Naive thymus-derived CD8-positive, alpha-beta T cell (primary cell): ENCODE measurements at regions not wholly inside any gene's neighbourhood (a gene's known extent, or its start where the extent isn't known, plus 50 kb on each side); places are given as distances from the start of the nearest gene placed in this dataset.

Experiments
- ATAC-seq, 2 donors: fragments of 150-1000 bp; cut with Tn5 transposase in 1 of 2; sonication (Bioruptor Pico), chemical (Tn5 transposase) in 1 of 2; 1 replicate in 1 of 2; 2 replicates in 1 of 2; pipeline ENCODE4 v1.10.0; 2021; ENCODE audit warnings: mild to moderate bottlenecking in 2 of 2, moderate library complexity in 2 of 2
- POLR2A ChIA-PET: fragments of 350-600 bp; sonication (Branson Sonifier 250); formaldehyde crosslinking; loops from one replicate; lab custom pipeline; 2021; ENCODE audit warnings: antibody characterized with exemption; lab: Charles Lee
- DNase-seq, 10 donors: peaks; one replicate each; pipeline versions ENCODE4 v3.0.0 to v3.0.0-alpha.2; 2020 to 2022
- H3K27ac Mint-ChIP-seq, 10 donors: one replicate each; pipeline ENCODE4 v1.8.0; 2020 to 2022; ENCODE audit warnings: mild to moderate bottlenecking in 10 of 10, mixed read lengths in 10 of 10, moderate library complexity in 4 of 10, inconsistent platforms in 1 of 10
- H3K27me3 Mint-ChIP-seq, 5 donors: one replicate each; pipeline ENCODE4 v1.8.0; 2021 to 2022; ENCODE audit warnings: mixed read lengths in 5 of 5
- H3K36me3 Mint-ChIP-seq, 3 donors: one replicate each; pipeline ENCODE4 v1.8.0; 2020 to 2022; ENCODE audit warnings: mixed read lengths in 3 of 3, mild to moderate bottlenecking in 2 of 3, inconsistent platforms in 1 of 3
- H3K4me1 Mint-ChIP-seq, 4 donors: one replicate each; pipeline ENCODE4 v1.8.0; 2021 to 2022; ENCODE audit warnings: mixed read lengths in 4 of 4
- H3K4me3 Mint-ChIP-seq, 10 donors: one replicate each; pipeline ENCODE4 v1.8.0; 2020 to 2022; ENCODE audit warnings: mild to moderate bottlenecking in 10 of 10, mixed read lengths in 10 of 10, moderate library complexity in 6 of 10, inconsistent platforms in 1 of 10
- H3K9me3 Mint-ChIP-seq, 9 donors: one replicate each; pipeline ENCODE4 v1.8.0; 2020 to 2022; ENCODE audit warnings: mixed read lengths in 9 of 9, mild to moderate bottlenecking in 3 of 9, inconsistent platforms in 1 of 9, moderate library complexity in 1 of 9

DNA sequence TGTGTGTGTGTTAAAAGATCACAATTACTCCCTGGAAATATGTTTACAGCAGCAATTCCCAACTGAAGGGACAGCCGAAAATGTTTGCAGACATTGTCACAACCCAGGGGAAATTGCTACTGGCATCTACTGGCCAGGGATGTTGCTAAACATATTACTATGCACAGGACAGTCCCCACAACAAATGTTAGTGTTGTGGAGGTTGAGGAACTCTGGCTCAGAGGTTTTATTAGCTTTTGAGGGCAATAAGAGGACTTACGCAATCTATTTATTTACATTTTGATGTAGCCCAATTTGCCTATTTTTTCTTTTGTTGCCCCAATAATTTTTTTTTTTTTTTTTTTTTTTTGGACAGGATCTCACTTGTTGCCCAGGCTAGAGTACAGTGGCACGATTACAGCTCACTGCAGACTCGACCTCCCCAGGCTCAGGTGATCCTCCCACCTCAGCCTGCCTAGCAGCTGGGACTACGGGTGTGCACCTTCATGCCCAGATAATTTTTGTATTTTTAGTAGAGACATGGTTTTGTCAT, 154.1 kb downstream of the RPS12 start:
- H3K4me3 Mint-ChIP-seq: no peak overlapping the region
- H3K36me3 Mint-ChIP-seq: no peaks in the 10 kb centered on the region
- H3K4me1 Mint-ChIP-seq: no peaks in the 10 kb centered on the region
- H3K9me3 Mint-ChIP-seq: no peaks in the 10 kb centered on the region
- peaks cover 1 to 22% (median 9%) of the 10 kb centered on the region in 5 donors for H3K27me3 Mint-ChIP-seq
- ATAC-seq (no peak), DNase-seq (no peak)
- POLR2A ChIA-PET: no interaction called here
- no peak overlapping the region for H3K27ac Mint-ChIP-seq

DNA sequence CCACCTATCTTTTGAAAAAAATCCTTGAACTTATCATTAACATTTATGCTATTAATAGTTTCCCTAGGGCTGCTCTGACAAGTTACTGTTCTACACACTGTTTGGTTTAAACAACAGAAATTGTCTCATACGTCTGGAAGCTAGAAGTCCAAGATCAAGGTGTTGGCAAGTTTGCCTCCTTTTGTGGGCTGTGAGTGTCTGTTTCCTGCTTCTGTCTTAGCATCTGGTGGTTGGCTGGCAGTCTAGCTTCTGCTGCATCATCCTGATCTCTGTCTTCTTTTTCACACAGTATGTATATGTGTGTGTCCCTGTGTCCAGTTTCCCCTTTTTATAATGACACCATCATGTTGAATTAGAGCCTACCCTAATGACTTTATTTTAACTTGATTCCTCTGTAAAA, 154.8 kb downstream of the RPS12 start:
- Mint-ChIP-seq H3K27me3 (peaks cover 1 to 22% (median 7%) of the 10 kb centered on the region in 5 donors), H3K36me3 (no peaks in the 10 kb centered on the region), H3K27ac (no peak overlapping the region), H3K9me3 (no peaks in the 10 kb centered on the region), H3K4me3 (no peak overlapping the region), H3K4me1 (no peaks in the 10 kb centered on the region)
- ATAC-seq: no peak
- POLR2A ChIA-PET: no interaction called here
- DNase-seq: no peak

DNA sequence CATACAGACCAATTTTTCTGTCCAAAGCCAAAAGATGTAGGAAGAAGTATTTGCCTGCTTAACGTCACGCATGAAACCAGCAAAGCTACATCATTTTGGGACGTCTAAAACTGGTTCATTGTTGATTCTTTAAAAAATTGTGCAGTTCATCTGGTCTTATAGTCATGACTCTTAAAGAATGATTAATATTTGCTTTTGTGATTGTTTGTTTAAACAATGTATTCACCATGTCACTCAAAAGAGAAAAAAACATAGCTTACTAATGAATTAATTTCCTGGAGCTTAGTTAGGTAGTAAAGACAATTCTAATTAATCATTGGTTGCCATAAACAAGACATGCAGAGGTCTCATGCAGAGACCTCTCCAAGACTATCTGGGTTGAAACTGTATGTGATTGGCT, 157.3 kb downstream of the RPS12 start:
- Mint-ChIP-seq H3K4me1 (no peaks in the 10 kb centered on the region), H3K27me3 (peaks cover 4 to 22% (median 11%) of the 10 kb centered on the region in 5 donors), H3K9me3 (no peaks in the 10 kb centered on the region), H3K27ac (no peak overlapping the region), H3K36me3 (no peaks in the 10 kb centered on the region), H3K4me3 (no peak overlapping the region)
- no peak for DNase-seq
- POLR2A ChIA-PET: no interaction called here
- no peak for ATAC-seq

DNA sequence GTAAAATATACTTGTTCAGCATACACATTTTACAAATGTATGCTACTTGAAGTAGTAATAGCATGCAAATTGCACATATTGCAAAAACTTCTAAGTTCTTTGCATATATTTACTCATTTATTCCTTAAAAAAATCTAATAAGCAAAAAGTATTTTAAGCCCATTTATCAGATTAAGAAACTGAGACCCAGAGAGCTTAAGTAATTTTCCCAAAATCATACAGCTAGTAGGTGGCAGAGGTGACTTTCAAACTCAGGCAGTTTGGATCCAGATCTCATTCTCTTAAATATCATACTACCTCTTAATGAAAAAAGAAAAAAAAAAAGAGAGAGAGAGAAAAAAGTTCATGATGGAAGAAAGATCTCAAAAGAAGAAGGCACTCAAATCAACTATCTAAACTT, 157.9 kb downstream of the RPS12 start:
- Mint-ChIP-seq H3K4me1 (no peaks in the 10 kb centered on the region), H3K27me3 (peaks cover 6 to 22% (median 10%) of the 10 kb centered on the region in 5 donors), H3K4me3 (no peak overlapping the region), H3K9me3 (peaks cover 0 to 2% (median 0%) of the 10 kb centered on the region in 9 donors), H3K36me3 (no peaks in the 10 kb centered on the region), H3K27ac (no peak overlapping the region)
- POLR2A ChIA-PET: no interaction called here
- ATAC-seq: no peak
- DNase-seq: no peak

DNA sequence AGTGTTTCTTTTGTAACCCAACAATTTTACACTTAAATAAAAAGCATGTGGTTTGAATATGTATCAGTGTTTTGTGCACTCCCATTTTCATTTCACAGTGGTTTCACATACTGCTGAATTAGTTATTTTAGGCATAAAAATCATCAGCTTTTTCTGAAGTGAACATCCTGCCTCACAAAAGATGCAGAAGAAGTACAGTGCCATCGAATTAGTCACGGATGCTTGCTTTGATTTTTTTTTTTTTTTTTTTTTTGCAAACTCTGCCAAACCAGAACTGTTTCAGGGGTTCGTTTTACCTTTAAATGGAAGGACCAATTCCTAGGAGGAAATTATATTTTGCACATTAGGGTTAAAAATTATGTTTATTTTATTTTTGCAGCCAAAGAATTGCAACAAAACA, 158.6 kb downstream of the RPS12 start:
- POLR2A ChIA-PET: no interaction called here
- Mint-ChIP-seq H3K4me3 (no peak overlapping the region), H3K27ac (no peak overlapping the region), H3K27me3 (peaks cover 6 to 22% (median 9%) of the 10 kb centered on the region in 5 donors), H3K4me1 (no peaks in the 10 kb centered on the region), H3K36me3 (no peaks in the 10 kb centered on the region), H3K9me3 (peaks cover 0 to 2% (median 0%) of the 10 kb centered on the region in 9 donors)
- DNase-seq (no peak), ATAC-seq (no peak)

DNA sequence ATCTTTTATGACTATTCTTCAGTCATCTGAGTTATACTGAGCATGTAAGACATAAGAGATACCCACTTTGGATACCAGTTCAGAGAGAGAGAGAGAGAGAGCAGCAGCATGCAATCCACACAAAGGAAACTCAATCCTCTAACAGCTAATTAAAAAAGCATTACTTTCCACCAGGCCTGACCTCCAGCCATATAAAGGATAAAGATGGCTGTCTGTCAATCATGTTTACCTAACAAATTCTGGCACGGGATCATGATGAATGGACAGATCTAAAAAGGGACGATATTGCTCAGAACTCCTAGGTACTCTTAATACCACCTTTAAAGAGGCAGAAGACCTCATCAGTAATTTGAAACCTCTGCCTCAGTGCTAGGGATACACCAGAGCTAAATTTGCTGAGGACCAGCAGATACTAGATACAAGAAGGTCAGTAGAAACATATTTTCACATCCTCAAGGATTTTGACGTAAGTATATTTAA, 159.2 kb downstream of the RPS12 start:
- H3K9me3 Mint-ChIP-seq: peaks cover 0 to 2% (median 0%) of the 10 kb centered on the region in 9 donors
- POLR2A ChIA-PET: no interaction called here
- H3K4me3 Mint-ChIP-seq: no peak overlapping the region
- H3K27me3 Mint-ChIP-seq: peaks cover 6 to 22% (median 9%) of the 10 kb centered on the region in 5 donors
- ATAC-seq (no peak), DNase-seq (no peak)
- H3K4me1 Mint-ChIP-seq: no peaks in the 10 kb centered on the region
- no peaks in the 10 kb centered on the region for H3K36me3 Mint-ChIP-seq
- no peak overlapping the region for H3K27ac Mint-ChIP-seq

DNA sequence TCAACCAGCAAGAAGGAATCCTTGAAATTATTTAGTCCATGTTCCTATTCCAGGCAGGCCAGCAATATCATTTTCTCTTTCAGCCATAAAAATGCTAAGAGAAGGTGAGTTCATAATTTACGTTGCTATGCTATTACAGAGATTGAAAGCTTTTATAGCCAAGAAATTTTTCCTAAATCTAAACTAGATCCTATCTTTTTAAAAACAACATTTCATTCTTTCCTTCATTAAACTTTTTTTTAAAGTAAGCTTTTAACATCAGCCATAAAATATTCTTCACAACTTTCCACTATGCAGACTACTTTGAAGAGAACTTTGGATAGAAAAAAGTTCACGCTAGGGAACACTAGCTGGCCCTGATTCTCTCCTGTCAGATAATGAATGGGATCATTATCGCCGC, 159.8 kb downstream of the RPS12 start:
- POLR2A ChIA-PET: no interaction called here
- H3K4me1 Mint-ChIP-seq: no peaks in the 10 kb centered on the region
- DNase-seq: no peak
- H3K27ac Mint-ChIP-seq: no peak overlapping the region
- H3K36me3 Mint-ChIP-seq: no peaks in the 10 kb centered on the region
- H3K27me3 Mint-ChIP-seq: peaks cover 6 to 22% (median 9%) of the 10 kb centered on the region in 5 donors
- ATAC-seq: no peak
- H3K4me3 Mint-ChIP-seq: no peak overlapping the region
- H3K9me3 Mint-ChIP-seq: peaks cover 0 to 2% (median 0%) of the 10 kb centered on the region in 9 donors

DNA sequence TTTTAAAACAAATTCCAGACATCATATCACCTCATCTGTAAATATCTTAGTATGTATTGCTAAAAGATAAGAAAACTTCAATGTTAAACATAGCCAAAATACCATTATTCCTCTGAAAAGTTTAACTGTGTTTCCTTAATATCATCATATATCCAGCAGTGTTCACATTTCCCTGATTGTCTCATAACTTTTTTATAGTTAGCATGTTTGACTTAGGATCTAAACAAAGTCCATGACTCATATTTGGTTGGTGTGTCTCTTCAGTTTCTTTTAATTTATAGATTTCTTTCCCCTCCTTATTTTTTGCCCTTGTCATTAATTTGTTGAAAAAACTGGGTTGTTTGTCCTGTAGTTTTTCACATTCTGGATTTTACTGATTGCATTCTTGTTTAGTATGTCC, 163.0 kb downstream of the RPS12 start:
- Mint-ChIP-seq H3K4me1 (no peaks in the 10 kb centered on the region), H3K27me3 (peaks cover 0 to 9% (median 5%) of the 10 kb centered on the region in 5 donors), H3K4me3 (no peak overlapping the region), H3K27ac (no peak overlapping the region), H3K36me3 (no peaks in the 10 kb centered on the region), H3K9me3 (peaks cover 0 to 5% (median 0%) of the 10 kb centered on the region in 9 donors)
- POLR2A ChIA-PET: no interaction called here
- ATAC-seq: no peak
- DNase-seq: no peak

DNA sequence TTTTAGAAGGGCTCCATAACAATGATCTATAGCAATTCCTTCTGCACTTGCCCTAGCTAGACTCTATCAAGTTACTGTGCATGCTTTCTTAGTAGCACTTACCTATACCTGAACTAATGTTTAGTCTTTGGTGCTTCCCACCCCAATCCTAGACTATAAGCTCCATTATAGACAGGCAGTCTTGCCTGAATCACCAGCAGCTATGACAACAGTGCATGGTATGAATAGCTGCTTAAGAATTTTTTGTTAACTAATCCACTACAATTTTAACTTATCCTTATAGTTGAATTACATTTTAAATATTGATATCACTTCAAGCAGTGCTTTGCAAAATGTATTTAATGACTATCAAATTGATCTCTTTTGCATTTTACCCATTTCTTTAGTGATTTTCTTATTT, 164.3 kb downstream of the RPS12 start:
- H3K9me3 Mint-ChIP-seq: peaks cover 0 to 12% (median 0%) of the 10 kb centered on the region in 9 donors
- H3K4me1 Mint-ChIP-seq: no peaks in the 10 kb centered on the region
- POLR2A ChIA-PET: no interaction called here
- DNase-seq (no peak), ATAC-seq (no peak)
- peaks cover under 1 to 9% (median 7%) of the 10 kb centered on the region in 5 donors for H3K27me3 Mint-ChIP-seq
- H3K27ac Mint-ChIP-seq: no peak overlapping the region
- H3K36me3 Mint-ChIP-seq: no peaks in the 10 kb centered on the region
- no peak overlapping the region for H3K4me3 Mint-ChIP-seq

DNA sequence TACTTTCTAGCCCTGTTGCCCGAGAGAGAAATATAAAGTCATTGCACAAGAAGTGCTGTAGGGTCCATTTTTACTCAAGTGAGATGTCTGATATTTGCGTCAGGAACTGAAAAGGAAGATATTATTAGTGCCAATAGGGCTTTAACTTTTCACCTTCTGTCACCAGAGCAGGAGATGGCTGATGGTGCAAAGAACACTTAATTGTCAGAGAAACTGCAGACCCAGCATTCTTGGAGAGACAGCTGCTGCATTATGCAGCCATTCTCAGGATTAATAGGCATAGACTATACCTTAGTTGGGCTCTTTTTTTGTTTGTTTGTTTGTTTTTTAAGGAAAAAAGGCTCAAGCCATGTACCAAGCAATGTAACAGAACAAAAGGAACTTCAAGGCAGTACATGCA, 179.4 kb downstream of the RPS12 start:
- Mint-ChIP-seq H3K27me3 (peaks cover 1 to 11% (median 7%) of the 10 kb centered on the region in 5 donors), H3K9me3 (peaks cover 0 to 2% (median 0%) of the 10 kb centered on the region in 9 donors), H3K4me3 (no peak overlapping the region), H3K36me3 (peaks cover 0 to 4% (median 0%) of the 10 kb centered on the region in 3 donors), H3K27ac (no peak overlapping the region), H3K4me1 (no peaks in the 10 kb centered on the region)
- DNase-seq (no peak), ATAC-seq (no peak)
- POLR2A ChIA-PET: no interaction called here

DNA sequence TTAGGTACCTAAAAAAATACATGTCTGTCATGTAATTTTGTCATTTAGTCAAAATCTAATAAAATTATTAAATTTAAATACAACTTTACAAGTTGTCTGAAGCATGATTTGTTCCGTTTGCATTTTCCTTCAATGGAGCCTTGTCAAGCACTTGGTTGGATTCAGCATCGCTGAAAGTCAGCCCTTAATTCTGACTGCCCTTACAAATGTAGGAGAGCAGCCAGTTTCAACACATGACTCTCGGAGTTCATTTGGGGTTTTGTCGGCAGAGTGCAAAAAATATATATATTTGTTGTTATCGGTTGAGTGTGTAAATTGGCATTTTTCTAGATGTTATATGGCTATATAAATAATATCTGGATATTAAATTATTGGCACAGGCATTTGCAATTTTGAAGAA, 180.6 kb downstream of the RPS12 start:
- no peak overlapping the region for H3K27ac Mint-ChIP-seq
- H3K27me3 Mint-ChIP-seq: peaks cover 0 to 11% (median 5%) of the 10 kb centered on the region in 5 donors
- DNase-seq (no peak), ATAC-seq (no peak)
- H3K9me3 Mint-ChIP-seq: peaks cover 0 to 2% (median 0%) of the 10 kb centered on the region in 9 donors
- POLR2A ChIA-PET: no interaction called here
- no peaks in the 10 kb centered on the region for H3K36me3 Mint-ChIP-seq
- H3K4me3 Mint-ChIP-seq: no peak overlapping the region
- H3K4me1 Mint-ChIP-seq: no peaks in the 10 kb centered on the region

DNA sequence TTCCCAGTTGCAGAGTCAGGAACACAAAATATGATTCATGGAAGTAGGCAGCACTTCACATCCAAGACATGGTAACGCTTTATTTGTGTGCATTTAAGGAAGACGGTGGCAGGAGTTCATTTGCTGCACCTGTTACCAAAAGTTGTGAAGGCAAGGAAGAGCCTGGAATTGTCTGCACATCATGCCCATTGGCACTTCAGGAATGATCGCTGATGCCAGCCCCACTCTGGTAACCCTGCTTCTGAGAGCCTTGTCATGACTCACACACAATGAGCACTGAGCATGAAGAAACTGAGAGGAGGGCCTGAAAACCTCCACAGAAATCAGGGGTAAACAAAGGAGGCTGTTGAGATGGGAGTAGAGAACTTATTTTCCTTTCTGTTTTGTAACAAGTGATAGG, 181.1 kb downstream of the RPS12 start:
- no peak for ATAC-seq

DNA sequence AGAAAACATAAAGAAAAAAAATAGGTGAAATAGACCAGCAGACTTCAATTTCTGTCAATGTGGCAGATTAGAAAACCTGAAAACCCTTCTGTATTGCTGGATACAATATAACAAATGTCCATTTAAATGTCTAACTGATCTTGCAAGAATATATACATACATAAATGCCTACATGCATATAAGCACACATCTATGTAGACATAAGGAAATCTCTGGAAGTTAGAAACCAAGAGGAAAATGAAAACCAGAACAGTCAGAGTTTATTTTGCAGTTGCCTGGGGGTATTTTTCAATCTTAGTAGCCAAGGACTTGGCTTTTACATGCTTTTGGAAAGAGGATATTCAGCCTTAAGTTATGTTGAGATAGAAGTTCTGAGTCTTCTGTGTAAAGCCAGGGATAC, 184.0 kb downstream of the RPS12 start:
- POLR2A ChIA-PET: no interaction called here
- Mint-ChIP-seq H3K4me1 (no peaks in the 10 kb centered on the region), H3K9me3 (no peaks in the 10 kb centered on the region), H3K27me3 (peaks cover 0 to 13% (median 5%) of the 10 kb centered on the region in 5 donors), H3K27ac (no peak overlapping the region), H3K36me3 (no peaks in the 10 kb centered on the region), H3K4me3 (no peak overlapping the region)
- no peak for ATAC-seq
- DNase-seq: no peak

More for the DNA sequence above, 181.1 kb downstream of the RPS12 start:
- DNase-seq: no peak
- no peaks in the 10 kb centered on the region for H3K36me3 Mint-ChIP-seq
- POLR2A ChIA-PET: no interaction called here
- no peak overlapping the region for H3K27ac Mint-ChIP-seq
- H3K4me3 Mint-ChIP-seq: no peak overlapping the region
- H3K4me1 Mint-ChIP-seq: no peaks in the 10 kb centered on the region
- peaks cover 0 to 11% (median 5%) of the 10 kb centered on the region in 5 donors for H3K27me3 Mint-ChIP-seq
- H3K9me3 Mint-ChIP-seq: peaks cover 0 to 2% (median 0%) of the 10 kb centered on the region in 9 donors

DNA sequence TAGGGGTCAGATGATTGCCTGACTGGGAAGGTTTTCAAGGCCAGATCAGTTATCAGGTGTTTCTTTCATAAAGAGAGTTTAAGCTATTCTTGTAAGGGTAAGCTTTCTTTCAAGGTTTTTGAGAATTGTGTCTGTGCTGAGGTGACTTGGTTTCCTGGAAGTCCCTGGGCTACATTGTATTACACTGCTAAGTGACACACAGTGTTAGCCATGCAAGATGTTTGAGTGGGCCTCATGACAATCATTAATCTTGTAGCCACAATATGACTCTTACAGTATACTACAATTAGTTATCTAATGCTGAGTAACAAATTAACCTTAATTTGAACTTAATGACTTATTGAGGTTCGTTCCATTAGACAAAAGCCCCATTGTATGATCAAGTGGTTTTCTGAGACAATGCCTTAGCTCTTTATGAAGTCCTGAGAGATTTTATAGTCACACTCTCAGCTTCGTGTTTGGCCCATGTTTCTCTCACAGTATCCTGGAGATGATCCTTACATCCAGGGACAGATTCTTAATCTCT, 186.7 kb downstream of the RPS12 start:
- no peaks in the 10 kb centered on the region for H3K36me3 Mint-ChIP-seq

More for the DNA sequence above, 186.7 kb downstream of the RPS12 start:
- Mint-ChIP-seq H3K4me3 (no peak overlapping the region), H3K4me1 (no peaks in the 10 kb centered on the region), H3K9me3 (no peaks in the 10 kb centered on the region), H3K27ac (no peak overlapping the region), H3K27me3 (peaks cover 0 to 13% (median 3%) of the 10 kb centered on the region in 5 donors)
- POLR2A ChIA-PET: no interaction called here
- ATAC-seq: no peak
- DNase-seq: no peak
